ENCODE measurements at regions not wholly inside any gene's neighbourhood (a gene's known extent, or its start where the extent isn't known, plus 50 kb on each side); places are given as distances from the start of the nearest gene placed in this dataset.

DNA sequence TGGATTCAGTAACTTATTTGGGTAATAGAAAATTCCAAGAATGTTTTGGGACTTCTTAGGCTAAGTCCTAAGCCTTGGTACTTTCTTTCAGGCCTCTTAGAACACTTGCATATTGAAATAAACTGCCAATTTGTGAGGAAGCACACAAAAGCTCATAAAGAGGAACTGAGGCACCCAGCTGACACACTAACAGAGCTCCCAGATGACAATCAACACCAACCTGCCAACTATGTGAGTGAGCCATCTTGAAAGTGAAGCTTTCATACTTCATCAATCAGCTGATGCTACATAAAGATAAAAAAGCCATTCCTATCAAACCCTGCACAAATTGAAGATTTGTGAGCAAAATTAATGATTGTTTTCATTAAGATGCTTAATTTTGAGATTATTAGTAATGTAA, 832.5 kb upstream of the EPHA7 start:
- no peak overlapping the region for H3K9ac ChIP-seq (ENCODE audit: insufficient read length, low read depth)
- H3K36me3 ChIP-seq (ENCODE audit: insufficient read depth, insufficient read length, low read length) = no peaks in the 10 kb centered on the region
- H3K4me1 ChIP-seq (ENCODE audit: insufficient read depth, insufficient read length) = no peaks in the 10 kb centered on the region
- no peak for TF ChIP-seq YY1 (IDR thresholded peaks at IDR 0.05; ENCODE audit: insufficient read depth, insufficient read length)
- TF ChIP-seq SUZ12 (IDR thresholded peaks at IDR 0.05; ENCODE audit: extremely low read depth, insufficient read depth, insufficient read length) = no peak
- no peak for TF ChIP-seq ZNF274 (IDR thresholded peaks at IDR 0.05; ENCODE audit: low read depth, low read length)
- H3K27me3 ChIP-seq (ENCODE audit: insufficient read depth, insufficient read length) = no peaks in the 10 kb centered on the region
- no peaks in the 10 kb centered on the region for H3K9me3 ChIP-seq (ENCODE audit: insufficient read depth, low read length)
- H3K4me3 ChIP-seq (ENCODE audit: insufficient read length, low read depth) = no peak overlapping the region
- DNase-seq (ENCODE audit: low read depth, low spot score) = no peak

DNA sequence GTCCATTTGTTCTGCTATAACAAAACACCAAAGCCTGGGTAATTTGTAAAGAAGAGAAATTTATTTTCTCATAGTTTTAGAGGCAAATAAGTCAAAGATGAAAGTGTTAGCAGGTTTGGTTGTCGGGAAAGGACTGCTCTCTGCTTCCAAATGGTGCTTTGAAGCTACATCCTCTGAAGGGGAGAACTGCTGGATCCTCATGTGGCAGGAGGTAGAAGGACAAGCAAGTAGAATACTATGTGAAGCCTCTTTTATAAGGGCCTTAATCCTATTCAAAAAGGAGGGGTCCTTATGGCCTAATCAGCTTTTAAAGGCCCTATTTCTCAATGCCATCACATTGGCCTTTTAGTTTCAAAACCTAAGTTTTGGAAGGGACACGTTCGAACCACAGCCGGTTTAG, 826.0 kb upstream of the EPHA7 start:
- Histone ChIP-seq H3K27me3 (ENCODE audit: insufficient read depth, insufficient read length) (no peaks in the 10 kb centered on the region), H3K36me3 (ENCODE audit: insufficient read depth, insufficient read length, low read length) (no peaks in the 10 kb centered on the region), H3K4me3 (ENCODE audit: insufficient read length, low read depth) (no peak overlapping the region), H3K9me3 (ENCODE audit: insufficient read depth, low read length) (no peaks in the 10 kb centered on the region), H3K9ac (ENCODE audit: insufficient read length, low read depth) (no peak overlapping the region), H3K4me1 (ENCODE audit: insufficient read depth, insufficient read length) (no peaks in the 10 kb centered on the region)
- DNase-seq (ENCODE audit: low read depth, low spot score) = no peak
- TF ChIP-seq ZNF274 (IDR thresholded peaks at IDR 0.05; ENCODE audit: low read depth, low read length) (no peak), YY1 (IDR thresholded peaks at IDR 0.05; ENCODE audit: insufficient read depth, insufficient read length) (no peak), SUZ12 (IDR thresholded peaks at IDR 0.05; ENCODE audit: extremely low read depth, insufficient read depth, insufficient read length) (no peak)

DNA sequence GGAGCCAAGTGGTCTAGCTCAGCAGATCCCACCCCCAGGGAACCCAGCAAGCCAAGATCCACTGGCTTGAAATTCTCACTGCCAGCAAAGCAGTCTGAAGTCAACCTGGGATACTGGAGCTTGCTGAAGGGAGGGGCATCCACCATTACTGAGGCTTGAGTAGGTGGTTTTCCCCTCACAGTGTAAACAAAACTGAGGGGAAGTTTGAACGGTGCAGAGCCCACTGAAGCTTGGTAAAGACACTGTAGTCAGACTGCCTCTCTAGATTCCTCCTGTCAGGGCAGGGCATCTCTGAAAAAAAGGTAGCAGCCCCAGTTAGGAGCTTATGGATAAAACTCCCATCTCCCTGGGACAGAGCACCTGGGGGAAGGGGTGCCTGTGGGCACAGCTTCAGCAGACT, 819.5 kb upstream of the EPHA7 start:
- no peak for DNase-seq (ENCODE audit: low read depth, low spot score)
- TF ChIP-seq YY1 (IDR thresholded peaks at IDR 0.05; ENCODE audit: insufficient read depth, insufficient read length) (no peak), ZNF274 (IDR thresholded peaks at IDR 0.05; ENCODE audit: low read depth, low read length) (no peak), SUZ12 (IDR thresholded peaks at IDR 0.05; ENCODE audit: extremely low read depth, insufficient read depth, insufficient read length) (no peak)
- Histone ChIP-seq H3K36me3 (ENCODE audit: insufficient read depth, insufficient read length, low read length) (no peaks in the 10 kb centered on the region), H3K4me3 (ENCODE audit: insufficient read length, low read depth) (no peak overlapping the region), H3K4me1 (ENCODE audit: insufficient read depth, insufficient read length) (no peaks in the 10 kb centered on the region), H3K9ac (ENCODE audit: insufficient read length, low read depth) (no peak overlapping the region), H3K9me3 (ENCODE audit: insufficient read depth, low read length) (no peaks in the 10 kb centered on the region), H3K27me3 (ENCODE audit: insufficient read depth, insufficient read length) (no peaks in the 10 kb centered on the region)

DNA sequence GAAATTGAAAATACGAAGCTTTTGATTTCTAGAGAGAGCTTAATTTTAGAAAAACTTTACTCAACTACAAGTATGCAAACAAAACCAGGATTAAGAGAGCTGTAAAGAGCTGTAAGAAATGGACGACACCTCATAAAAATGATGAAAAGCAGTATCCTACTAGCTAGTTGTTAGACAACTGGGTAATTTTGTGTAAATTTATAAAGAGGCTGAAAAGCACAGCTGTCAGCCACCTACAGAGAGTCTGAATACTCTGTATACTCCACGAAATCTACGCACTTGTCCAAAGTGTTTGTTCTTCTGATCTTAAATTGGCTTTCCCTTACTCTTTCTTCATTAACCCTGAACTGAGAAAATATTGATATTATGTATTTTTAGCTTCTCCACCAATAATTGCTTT, 808.4 kb upstream of the EPHA7 start:
- no peak for DNase-seq (ENCODE audit: low read depth, low spot score)
- Histone ChIP-seq H3K27me3 (ENCODE audit: insufficient read depth, insufficient read length) (no peaks in the 10 kb centered on the region), H3K9me3 (ENCODE audit: insufficient read depth, low read length) (no peaks in the 10 kb centered on the region), H3K36me3 (ENCODE audit: insufficient read depth, insufficient read length, low read length) (no peaks in the 10 kb centered on the region), H3K4me3 (ENCODE audit: insufficient read length, low read depth) (no peak overlapping the region), H3K9ac (ENCODE audit: insufficient read length, low read depth) (no peak overlapping the region), H3K4me1 (ENCODE audit: insufficient read depth, insufficient read length) (no peaks in the 10 kb centered on the region)
- TF ChIP-seq YY1 (IDR thresholded peaks at IDR 0.05; ENCODE audit: insufficient read depth, insufficient read length) (no peak), SUZ12 (IDR thresholded peaks at IDR 0.05; ENCODE audit: extremely low read depth, insufficient read depth, insufficient read length) (no peak), ZNF274 (IDR thresholded peaks at IDR 0.05; ENCODE audit: low read depth, low read length) (no peak)

DNA sequence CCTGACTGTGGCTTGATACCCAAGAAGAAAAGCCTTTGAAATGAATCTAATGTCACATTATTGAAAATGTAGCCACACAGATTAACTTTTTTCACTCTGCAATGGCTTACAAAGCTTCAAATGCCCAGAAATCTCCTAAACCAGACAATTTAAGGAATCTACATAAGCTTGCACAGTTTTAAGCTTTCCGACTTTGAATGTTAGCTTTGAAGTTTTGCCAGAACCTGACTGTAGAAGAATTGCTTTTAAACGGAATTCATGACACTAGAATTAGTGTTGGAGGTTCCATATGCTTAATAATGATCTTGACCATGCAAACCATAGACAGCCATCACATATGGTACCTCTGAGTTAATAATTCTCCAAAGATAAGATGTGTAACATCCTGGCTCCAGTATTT, 798.5 kb upstream of the EPHA7 start:
- TF ChIP-seq YY1 (IDR thresholded peaks at IDR 0.05; ENCODE audit: insufficient read depth, insufficient read length) (no peak), ZNF274 (IDR thresholded peaks at IDR 0.05; ENCODE audit: low read depth, low read length) (no peak), SUZ12 (IDR thresholded peaks at IDR 0.05; ENCODE audit: extremely low read depth, insufficient read depth, insufficient read length) (no peak)
- no peak overlapping the region for H3K4me3 ChIP-seq (ENCODE audit: insufficient read length, low read depth)
- no peak for DNase-seq (ENCODE audit: low read depth, low spot score)
- no peaks in the 10 kb centered on the region for H3K9me3 ChIP-seq (ENCODE audit: insufficient read depth, low read length)
- H3K9ac ChIP-seq (ENCODE audit: insufficient read length, low read depth) = no peak overlapping the region
- no peaks in the 10 kb centered on the region for H3K4me1 ChIP-seq (ENCODE audit: insufficient read depth, insufficient read length)
- H3K27me3 ChIP-seq (ENCODE audit: insufficient read depth, insufficient read length) = no peaks in the 10 kb centered on the region
- H3K36me3 ChIP-seq (ENCODE audit: insufficient read depth, insufficient read length, low read length) = no peaks in the 10 kb centered on the region

DNA sequence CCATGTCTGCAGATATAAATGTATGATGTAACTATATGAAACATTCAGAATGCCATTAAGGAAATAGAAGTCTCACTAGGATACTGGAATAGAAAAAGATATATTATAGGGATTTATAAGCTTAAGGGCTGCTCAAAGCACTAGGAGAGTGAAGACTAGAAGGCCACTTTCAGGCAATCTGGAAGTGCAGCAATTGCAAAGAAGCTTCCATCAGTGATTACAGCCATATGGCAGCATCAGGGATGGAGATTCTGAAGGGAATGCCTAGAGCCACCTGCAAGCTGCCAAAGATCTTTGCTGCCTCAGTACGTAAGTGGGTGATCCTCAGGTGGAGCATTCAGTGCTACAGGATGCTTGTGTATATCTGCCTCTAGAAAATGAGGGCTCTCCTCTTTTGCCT, 796.2 kb upstream of the EPHA7 start:
- DNase-seq (ENCODE audit: low read depth, low spot score) = no peak
- Histone ChIP-seq H3K27me3 (ENCODE audit: insufficient read depth, insufficient read length) (no peaks in the 10 kb centered on the region), H3K9ac (ENCODE audit: insufficient read length, low read depth) (no peak overlapping the region), H3K4me3 (ENCODE audit: insufficient read length, low read depth) (no peak overlapping the region), H3K4me1 (ENCODE audit: insufficient read depth, insufficient read length) (no peaks in the 10 kb centered on the region), H3K9me3 (ENCODE audit: insufficient read depth, low read length) (no peaks in the 10 kb centered on the region), H3K36me3 (ENCODE audit: insufficient read depth, insufficient read length, low read length) (no peaks in the 10 kb centered on the region)
- TF ChIP-seq ZNF274 (IDR thresholded peaks at IDR 0.05; ENCODE audit: low read depth, low read length) = no peak
- no peak for TF ChIP-seq YY1 (IDR thresholded peaks at IDR 0.05; ENCODE audit: insufficient read depth, insufficient read length)
- TF ChIP-seq SUZ12 (IDR thresholded peaks at IDR 0.05; ENCODE audit: extremely low read depth, insufficient read depth, insufficient read length) = no peak

DNA sequence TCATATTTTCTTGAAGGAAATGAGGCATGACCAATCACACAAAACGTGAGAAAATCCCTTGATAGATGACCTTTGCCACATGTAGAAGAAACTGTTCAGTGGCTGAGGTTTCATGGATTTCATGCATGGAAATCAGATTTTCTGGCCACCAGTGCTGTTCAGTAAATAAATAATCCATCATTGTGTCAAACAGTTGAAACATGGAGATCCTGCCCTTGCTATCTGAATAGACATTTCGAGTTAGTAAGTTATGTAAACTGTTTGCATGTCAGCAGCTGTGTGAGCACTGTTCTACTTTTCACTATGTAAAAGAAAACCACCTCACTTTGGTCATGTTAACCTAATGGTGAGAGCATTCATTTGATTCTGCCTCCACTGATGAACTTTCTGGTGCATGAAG, 793.9 kb upstream of the EPHA7 start:
- TF ChIP-seq SUZ12 (IDR thresholded peaks at IDR 0.05; ENCODE audit: extremely low read depth, insufficient read depth, insufficient read length) = no peak
- no peak for TF ChIP-seq YY1 (IDR thresholded peaks at IDR 0.05; ENCODE audit: insufficient read depth, insufficient read length)
- no peak for TF ChIP-seq ZNF274 (IDR thresholded peaks at IDR 0.05; ENCODE audit: low read depth, low read length)

DNA sequence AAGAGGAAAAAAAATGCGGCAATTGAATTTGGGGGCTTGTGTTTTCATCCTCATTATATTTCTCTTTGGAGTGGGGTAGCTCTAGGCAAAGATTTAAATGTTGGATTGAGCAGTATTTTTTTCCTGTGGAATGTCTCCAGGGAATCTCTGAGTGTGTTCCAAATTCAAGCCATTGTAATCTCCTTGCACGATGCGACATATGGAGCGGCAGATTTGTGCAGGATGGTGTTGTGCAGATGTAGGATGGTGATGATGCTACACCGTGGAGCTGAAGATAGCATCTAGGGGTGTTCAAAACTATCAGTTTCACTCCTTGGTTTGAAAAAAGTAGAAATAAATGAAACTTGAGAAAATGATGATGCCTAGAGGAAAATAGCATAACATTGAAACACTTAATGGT, 777.5 kb upstream of the EPHA7 start:
- Histone ChIP-seq H3K9me3 (ENCODE audit: insufficient read depth, low read length) (no peaks in the 10 kb centered on the region), H3K27me3 (ENCODE audit: insufficient read depth, insufficient read length) (no peaks in the 10 kb centered on the region), H3K36me3 (ENCODE audit: insufficient read depth, insufficient read length, low read length) (no peaks in the 10 kb centered on the region), H3K4me1 (ENCODE audit: insufficient read depth, insufficient read length) (no peaks in the 10 kb centered on the region), H3K9ac (ENCODE audit: insufficient read length, low read depth) (no peak overlapping the region), H3K4me3 (ENCODE audit: insufficient read length, low read depth) (no peak overlapping the region)
- no peak for TF ChIP-seq ZNF274 (IDR thresholded peaks at IDR 0.05; ENCODE audit: low read depth, low read length)
- TF ChIP-seq YY1 (IDR thresholded peaks at IDR 0.05; ENCODE audit: insufficient read depth, insufficient read length) = no peak
- TF ChIP-seq SUZ12 (IDR thresholded peaks at IDR 0.05; ENCODE audit: extremely low read depth, insufficient read depth, insufficient read length) = no peak
- DNase-seq (ENCODE audit: low read depth, low spot score) = no peak

More for the DNA sequence above, 793.9 kb upstream of the EPHA7 start:
- DNase-seq (ENCODE audit: low read depth, low spot score) = no peak
- H3K4me1 ChIP-seq (ENCODE audit: insufficient read depth, insufficient read length) = no peaks in the 10 kb centered on the region
- no peaks in the 10 kb centered on the region for H3K9me3 ChIP-seq (ENCODE audit: insufficient read depth, low read length)
- no peaks in the 10 kb centered on the region for H3K36me3 ChIP-seq (ENCODE audit: insufficient read depth, insufficient read length, low read length)
- no peak overlapping the region for H3K9ac ChIP-seq (ENCODE audit: insufficient read length, low read depth)
- no peak overlapping the region for H3K4me3 ChIP-seq (ENCODE audit: insufficient read length, low read depth)
- no peaks in the 10 kb centered on the region for H3K27me3 ChIP-seq (ENCODE audit: insufficient read depth, insufficient read length)

All from NT2/D1 (cell line).